RWPE2 (cell line): ENCODE measurements at regions not wholly inside any gene's neighbourhood (a gene's known extent, or its start where the extent isn't known, plus 50 kb on each side); places are given as distances from the start of the nearest gene placed in this dataset.

Source experiments
- ATAC-seq: fragments of 200-7000 bp; cut with Tn5 transposase; 3 replicates; pipeline ENCODE4 v1.9.1; 2021; ENCODE audit warnings: low read depth
- DNase-seq: peaks from one replicate; pipeline ENCODE4 v3.0.0-alpha.2; 2020; ENCODE audit warnings: low spot score
- H3K27ac ChIP-seq: fragments of 450-650 bp; 2 replicates; pipeline ENCODE4 v1.5.1; 2017; ENCODE audit warnings: mild to moderate bottlenecking; ENCODE audit not compliant: poor library complexity, severe bottlenecking
- H3K27me3 ChIP-seq: fragments of 250-450 bp; sonication (Bioruptor Pico); 2 replicates; pipeline ENCODE4 v1.5.1; 2021; ENCODE audit warnings: mild to moderate bottlenecking, moderate library complexity; ENCODE audit not compliant: insufficient read depth, poor library complexity, severe bottlenecking
- H3K36me3 ChIP-seq: fragments of 250-450 bp; sonication (Bioruptor Pico); 2 replicates; pipeline ENCODE4 v1.5.1; 2020; ENCODE audit warnings: low read depth, mild to moderate bottlenecking, moderate library complexity
- H3K4me1 ChIP-seq: fragments of 250-450 bp; sonication (Bioruptor Pico); 2 replicates; pipeline ENCODE4 v1.5.1; 2021; ENCODE audit warnings: mild to moderate bottlenecking, moderate library complexity; ENCODE audit not compliant: insufficient read depth, poor library complexity, severe bottlenecking
- H3K4me3 ChIP-seq: fragments of 250-450 bp; sonication (Bioruptor Pico); 2 replicates; pipeline ENCODE4 v1.5.1; 2021; ENCODE audit warnings: mild to moderate bottlenecking, moderate library complexity; ENCODE audit not compliant: severe bottlenecking
- H3K9me3 ChIP-seq: fragments of 250-450 bp; sonication (Bioruptor Pico); 2 replicates; pipeline ENCODE4 v1.5.1; 2021; ENCODE audit warnings: mild to moderate bottlenecking, moderate library complexity; ENCODE audit not compliant: severe bottlenecking
- CTCF ChIP-seq: fragments of 450-650 bp; IDR thresholded peaks from one replicate; pipeline ENCODE4 v1.5.1; 2017; ENCODE audit warnings: mild to moderate bottlenecking, moderate library complexity; ENCODE audit not compliant: poor library complexity, severe bottlenecking

- no peaks in the 10 kb centered on the region for H3K9me3 ChIP-seq
- H3K36me3 ChIP-seq: no peaks in the 10 kb centered on the region
- ATAC-seq (no peak), DNase-seq (no peak)
- H3K27me3 ChIP-seq: no peaks in the 10 kb centered on the region
- no peaks in the 10 kb centered on the region for H3K4me1 ChIP-seq
- H3K27ac ChIP-seq: no peak overlapping the region
- no peak overlapping the region for H3K4me3 ChIP-seq
- no peak for TF ChIP-seq CTCF
Observed at GRCh38 chr1:81428998-81429397, 371.7 kb upstream of the ADGRL2 start.

GRCh38 chr1:81424816-81425215, 375.9 kb upstream of the ADGRL2 start:
- DNase-seq: no peak
- no peaks in the 10 kb centered on the region for H3K27me3 ChIP-seq
- no peaks in the 10 kb centered on the region for H3K9me3 ChIP-seq
- H3K36me3 ChIP-seq: no peaks in the 10 kb centered on the region
- H3K4me3 ChIP-seq: no peak overlapping the region
- no peaks in the 10 kb centered on the region for H3K4me1 ChIP-seq
- H3K27ac ChIP-seq: no peak overlapping the region
- TF ChIP-seq CTCF: no peak
- no peak for ATAC-seq

- Histone ChIP-seq H3K4me3 (no peak overlapping the region), H3K27ac (no peak overlapping the region), H3K36me3 (no peaks in the 10 kb centered on the region), H3K9me3 (no peaks in the 10 kb centered on the region), H3K27me3 (no peaks in the 10 kb centered on the region), H3K4me1 (no peaks in the 10 kb centered on the region)
- ATAC-seq (no peak), DNase-seq (no peak)
- no peak for TF ChIP-seq CTCF
Observed at GRCh38 chr1:81424061-81424460, 376.7 kb upstream of the ADGRL2 start.

GRCh38 chr1:81420760-81421159, 380.0 kb upstream of the ADGRL2 start:
- Histone ChIP-seq H3K4me3 (no peak overlapping the region), H3K27ac (no peak overlapping the region), H3K36me3 (no peaks in the 10 kb centered on the region), H3K27me3 (no peaks in the 10 kb centered on the region), H3K9me3 (no peaks in the 10 kb centered on the region), H3K4me1 (no peaks in the 10 kb centered on the region)
- no peak for ATAC-seq
- TF ChIP-seq CTCF: no peak
- DNase-seq: no peak

- no peaks in the 10 kb centered on the region for H3K36me3 ChIP-seq
- ATAC-seq (no peak), DNase-seq (no peak)
- H3K4me1 ChIP-seq: no peaks in the 10 kb centered on the region
- H3K27me3 ChIP-seq: no peaks in the 10 kb centered on the region
- H3K9me3 ChIP-seq: no peaks in the 10 kb centered on the region
- no peak overlapping the region for H3K4me3 ChIP-seq
- peak; percentile 32 for TF ChIP-seq CTCF
- H3K27ac ChIP-seq: no peak overlapping the region
Observed at GRCh38 chr1:81414488-81415015, 386.2 kb upstream of the ADGRL2 start.
